Loucy (cell line): ENCODE measurements at regions not wholly inside any gene's neighbourhood (a gene's known extent, or its start where the extent isn't known, plus 50 kb on each side); places are given as distances from the start of the nearest gene placed in this dataset.

Experiments
- H2AFZ ChIP-seq: fragments of 200-600 bp; sonication (generic); 2 replicates; pipeline ENCODE4 v1.6.0; 2016; ENCODE audit warnings: antibody characterized with exemption, mild to moderate bottlenecking, low read length, moderate library complexity
- H3F3A ChIP-seq: fragments of 200-600 bp; 2 replicates; pipeline ENCODE4 v1.6.0; 2016; ENCODE audit warnings: antibody characterized with exemption, low read depth, mild to moderate bottlenecking
- H3K27me3 ChIP-seq: fragments of 200-600 bp; sonication (generic); 2 replicates; pipeline ENCODE4 v1.6.1; 2014; ENCODE audit warnings: low read length, mild to moderate bottlenecking; ENCODE audit not compliant: insufficient read depth, poor library complexity, severe bottlenecking
- H3K36me3 ChIP-seq: fragments of 200-600 bp; sonication (generic); 2 replicates; pipeline ENCODE4 v1.6.1; 2016; ENCODE audit warnings: low read length; ENCODE audit not compliant: insufficient read depth
- H3K4me1 ChIP-seq: fragments of 200-600 bp; sonication (generic); 2 replicates; pipeline ENCODE4 v1.5.1; 2014; ENCODE audit warnings: low read length, mild to moderate bottlenecking; ENCODE audit not compliant: insufficient read depth, poor library complexity, severe bottlenecking
- H3K4me2 ChIP-seq: fragments of 200-600 bp; sonication (generic); 2 replicates; pipeline ENCODE4 v1.6.0; 2014; ENCODE audit warnings: antibody characterized with exemption, low read length, low read depth, mild to moderate bottlenecking; ENCODE audit not compliant: poor library complexity, severe bottlenecking
- H3K4me3 ChIP-seq: fragments of 200-600 bp; sonication (generic); 2 replicates; pipeline ENCODE4 v1.5.1; 2014; ENCODE audit warnings: low read length, mild to moderate bottlenecking, mixed read lengths; ENCODE audit not compliant: poor library complexity, severe bottlenecking
- H3K79me2 ChIP-seq: fragments of 200-600 bp; sonication (generic); 2 replicates; pipeline ENCODE4 v1.6.1; 2014; ENCODE audit warnings: low read length; ENCODE audit not compliant: insufficient read depth
- H3K9ac ChIP-seq: fragments of 200-600 bp; sonication (generic); 2 replicates; pipeline ENCODE4 v1.6.0; 2014; ENCODE audit warnings: mild to moderate bottlenecking, low read depth, low read length, moderate library complexity; ENCODE audit not compliant: poor library complexity, severe bottlenecking
- H3K9me2 ChIP-seq: fragments of 200-600 bp; sonication (generic); replicated peaks from 2 replicates; pipeline ENCODE4 v1.6.1; 2016; ENCODE audit warnings: low read depth, low read length, mixed read lengths
- H3K9me3 ChIP-seq: fragments of 200-600 bp; sonication (generic); 2 replicates; pipeline ENCODE4 v1.6.1; 2014; ENCODE audit warnings: mild to moderate bottlenecking, antibody characterized with exemption, low read length, low read depth; ENCODE audit not compliant: insufficient read depth
- H4K20me1 ChIP-seq: fragments of 200-600 bp; sonication (generic); 2 replicates; pipeline ENCODE4 v1.6.0; 2014; ENCODE audit warnings: antibody characterized with exemption, low read length, mild to moderate bottlenecking; ENCODE audit not compliant: insufficient read depth, poor library complexity, severe bottlenecking
- CTCF ChIP-seq: fragments of 200-600 bp; sonication (generic); conservative IDR thresholded peaks from 2 replicates; pipeline ENCODE4 v1.5.1; 2014; ENCODE audit warnings: mild to moderate bottlenecking, antibody characterized with exemption, low read length
- EZH2phosphoT487 ChIP-seq: fragments of 200-600 bp; IDR thresholded peaks from 2 replicates; pipeline ENCODE4 v1.6.1; 2018; ENCODE audit warnings: antibody characterized with exemption, mild to moderate bottlenecking, moderate library complexity, borderline replicate concordance

GRCh38 chr5:72630721-72631120 lies 123.5 kb upstream of the ZNF366 start:
- H3K9me3 ChIP-seq: no peaks in the 10 kb centered on the region
- H4K20me1 ChIP-seq: no peaks in the 10 kb centered on the region
- H2AFZ ChIP-seq: no peak overlapping the region
- no peaks in the 10 kb centered on the region for H3F3A ChIP-seq
- H3K27me3 ChIP-seq: no peaks in the 10 kb centered on the region
- H3K79me2 ChIP-seq: no peaks in the 10 kb centered on the region
- H3K9me2 ChIP-seq: no peaks in the 10 kb centered on the region
- H3K4me1 ChIP-seq: no peaks in the 10 kb centered on the region
- TF ChIP-seq EZH2phosphoT487: no peak
- H3K9ac ChIP-seq: no peak overlapping the region
- no peak overlapping the region for H3K4me2 ChIP-seq
- H3K4me3 ChIP-seq: no peak overlapping the region
- no peaks in the 10 kb centered on the region for H3K36me3 ChIP-seq

GRCh38 chr5:72630081-72630480 lies 122.9 kb upstream of the ZNF366 start:
- H3K79me2 ChIP-seq: no peaks in the 10 kb centered on the region
- no peaks in the 10 kb centered on the region for H3K9me2 ChIP-seq
- no peak overlapping the region for H3K4me3 ChIP-seq
- no peaks in the 10 kb centered on the region for H3K4me1 ChIP-seq
- H3K9me3 ChIP-seq: no peaks in the 10 kb centered on the region
- no peaks in the 10 kb centered on the region for H4K20me1 ChIP-seq
- no peak overlapping the region for H2AFZ ChIP-seq
- H3K9ac ChIP-seq: no peak overlapping the region
- no peak overlapping the region for H3K4me2 ChIP-seq
- H3K36me3 ChIP-seq: no peaks in the 10 kb centered on the region
- H3F3A ChIP-seq: no peaks in the 10 kb centered on the region
- TF ChIP-seq EZH2phosphoT487 (no peak), CTCF (no peak)
- H3K27me3 ChIP-seq: no peaks in the 10 kb centered on the region

- H4K20me1 ChIP-seq: no peaks in the 10 kb centered on the region
- no peaks in the 10 kb centered on the region for H3K4me1 ChIP-seq
- no peaks in the 10 kb centered on the region for H3K27me3 ChIP-seq
- no peak overlapping the region for H2AFZ ChIP-seq
- H3K4me2 ChIP-seq: no peak overlapping the region
- no peak overlapping the region for H3K9ac ChIP-seq
- H3K9me2 ChIP-seq: no peaks in the 10 kb centered on the region
- no peaks in the 10 kb centered on the region for H3K9me3 ChIP-seq
- TF ChIP-seq CTCF (no peak), EZH2phosphoT487 (no peak)
- no peaks in the 10 kb centered on the region for H3K36me3 ChIP-seq
- H3K4me3 ChIP-seq: no peak overlapping the region
- H3K79me2 ChIP-seq: no peaks in the 10 kb centered on the region
- no peaks in the 10 kb centered on the region for H3F3A ChIP-seq
Observed at GRCh38 chr5:72628771-72629371, 121.7 kb upstream of the ZNF366 start.

GRCh38 chr5:72625332-72625731 lies 118.1 kb upstream of the ZNF366 start:
- Histone ChIP-seq H3K4me3 (no peak overlapping the region), H3K27me3 (no peaks in the 10 kb centered on the region), H4K20me1 (no peaks in the 10 kb centered on the region), H3K36me3 (no peaks in the 10 kb centered on the region), H3K4me1 (no peaks in the 10 kb centered on the region), H3K9me2 (no peaks in the 10 kb centered on the region), H3F3A (no peaks in the 10 kb centered on the region), H3K9ac (no peak overlapping the region), H3K9me3 (no peaks in the 10 kb centered on the region), H3K4me2 (no peak overlapping the region), H3K79me2 (no peaks in the 10 kb centered on the region), H2AFZ (no peak overlapping the region)
- TF ChIP-seq EZH2phosphoT487 (no peak), CTCF (no peak)
